Lower lobe of right lung (tissue), 2 donors: ENCODE measurements at regions not wholly inside any gene's neighbourhood (a gene's known extent, or its start where the extent isn't known, plus 50 kb on each side); places are given as distances from the start of the nearest gene placed in this dataset.
A peak's percentile ranks its signal among the peaks of the same experiment; 100 is the strongest.

Source experiments
- ATAC-seq, 2 donors: fragments of 200-7000 bp; cut with Tn5 transposase; one replicate each; pipeline ENCODE4 v1.9.1; 2020 to 2022; ENCODE audit warnings: mild to moderate bottlenecking in 2 of 2, moderate library complexity in 2 of 2
- DNase-seq: peaks from one replicate; pipeline ENCODE4 v3.0.0-alpha.2; 2020
- H3K27ac ChIP-seq: fragments of 200-600 bp; one replicate; pipeline ENCODE4 v1.8.0; 2022
- H3K27me3 ChIP-seq: fragments of 200-600 bp; one replicate; pipeline ENCODE4 v1.8.0; 2022; ENCODE audit warnings: low read depth
- H3K36me3 ChIP-seq: fragments of 200-600 bp; one replicate; pipeline ENCODE4 v1.8.0; 2022; ENCODE audit warnings: mild to moderate bottlenecking
- H3K4me1 ChIP-seq: fragments of 200-600 bp; one replicate; pipeline ENCODE4 v1.8.0; 2022
- H3K4me3 ChIP-seq: fragments of 200-600 bp; one replicate; pipeline ENCODE4 v1.8.0; 2022; ENCODE audit warnings: mild to moderate bottlenecking
- H3K9me3 ChIP-seq: fragments of 200-600 bp; one replicate; pipeline ENCODE4 v1.8.0; 2022
- CTCF ChIP-seq: fragments of 200-600 bp; IDR thresholded peaks from one replicate; pipeline ENCODE4 v1.8.0; 2022; ENCODE audit warnings: antibody characterized with exemption, mild to moderate bottlenecking
- intact Hi-C: fragments of 100-400 bp; cut with DNase I; formaldehyde crosslinking; loops from one replicate; pipeline ENCODE4 v1.11.0; 2022
- donor health status: DM: no; HTN: yes; CAD: no; lungs with severe emphysema.

GRCh38 chr11:116416852-116417251 lies 355.9 kb downstream of the BUD13 start:
- no peak for TF ChIP-seq CTCF
- no peak for DNase-seq
- no peak for ATAC-seq
- H3K27me3 ChIP-seq = no peaks in the 10 kb centered on the region
- no peaks in the 10 kb centered on the region for H3K9me3 ChIP-seq
- no peaks in the 10 kb centered on the region for H3K36me3 ChIP-seq
- H3K27ac ChIP-seq = no peak overlapping the region
- H3K4me1 ChIP-seq = no peaks in the 10 kb centered on the region
- no peak overlapping the region for H3K4me3 ChIP-seq
- intact Hi-C loops = no loop called here

GRCh38 chr11:116415095-116415494 lies 357.7 kb downstream of the BUD13 start:
- no peak for TF ChIP-seq CTCF
- no peak for ATAC-seq
- intact Hi-C loops = no loop called here
- no peak overlapping the region for H3K27ac ChIP-seq
- H3K4me1 ChIP-seq = no peaks in the 10 kb centered on the region
- no peaks in the 10 kb centered on the region for H3K27me3 ChIP-seq
- no peak overlapping the region for H3K4me3 ChIP-seq
- H3K36me3 ChIP-seq = no peaks in the 10 kb centered on the region
- no peaks in the 10 kb centered on the region for H3K9me3 ChIP-seq
- no peak for DNase-seq

- intact Hi-C loops = no loop called here
- no peaks in the 10 kb centered on the region for H3K36me3 ChIP-seq
- no peak overlapping the region for H3K4me3 ChIP-seq
- no peak overlapping the region for H3K27ac ChIP-seq
- ATAC-seq (no peak), DNase-seq (no peak)
- no peaks in the 10 kb centered on the region for H3K27me3 ChIP-seq
- no peaks in the 10 kb centered on the region for H3K4me1 ChIP-seq
- TF ChIP-seq CTCF = no peak
- no peaks in the 10 kb centered on the region for H3K9me3 ChIP-seq
These were observed 358.4 kb downstream of the BUD13 start for GRCh38 chr11:116414357-116414880.

- Histone ChIP-seq H3K36me3 (no peaks in the 10 kb centered on the region), H3K4me3 (no peak overlapping the region), H3K4me1 (no peaks in the 10 kb centered on the region), H3K9me3 (no peaks in the 10 kb centered on the region), H3K27me3 (no peaks in the 10 kb centered on the region), H3K27ac (no peak overlapping the region)
- ATAC-seq = peak in 1 of 2 donors; percentile 44
- intact Hi-C loops = no loop called here
- no peak for DNase-seq
- no peak for TF ChIP-seq CTCF
These were observed 359.2 kb downstream of the BUD13 start for GRCh38 chr11:116413301-116414242.

- Histone ChIP-seq H3K36me3 (no peaks in the 10 kb centered on the region), H3K27ac (no peak overlapping the region), H3K27me3 (no peaks in the 10 kb centered on the region), H3K9me3 (no peaks in the 10 kb centered on the region), H3K4me3 (no peak overlapping the region), H3K4me1 (no peaks in the 10 kb centered on the region)
- no peak for TF ChIP-seq CTCF
- DNase-seq = no peak
- intact Hi-C loops = no loop called here
- ATAC-seq = no peak
These were observed 360.5 kb downstream of the BUD13 start for GRCh38 chr11:116412118-116412889.
